ENCODE measurements at regions not wholly inside any gene's neighbourhood (a gene's known extent, or its start where the extent isn't known, plus 50 kb on each side); places are given as distances from the start of the nearest gene placed in this dataset.

DNA sequence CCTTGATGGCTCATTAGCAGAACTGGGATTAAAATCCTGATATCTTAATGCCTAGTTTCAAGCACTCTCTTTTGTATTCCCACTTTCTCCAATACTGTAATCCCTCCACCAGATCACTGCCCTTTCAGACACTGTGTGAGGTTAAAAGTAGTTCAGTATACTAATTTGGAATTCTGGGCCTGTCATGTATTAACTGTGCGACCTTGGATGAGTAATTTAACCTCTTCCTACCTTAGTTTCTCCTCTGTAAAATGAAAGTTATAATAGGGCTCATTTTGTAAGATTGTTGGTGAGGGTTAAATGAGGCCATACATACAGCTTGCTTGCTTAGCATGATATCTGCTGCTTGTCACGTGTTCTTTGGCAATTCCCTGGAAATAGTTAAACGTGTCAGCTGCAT, 207.3 kb upstream of the HS3ST1 start:
- no peak for DNase-seq (ENCODE audit: low read depth in 2 of 2)

- no peak for DNase-seq (ENCODE audit: low read depth in 2 of 2)
Measured at GRCh38 chr4:11635342-11635741, 206.6 kb upstream of the HS3ST1 start.

- DNase-seq (ENCODE audit: low read depth in 2 of 2), result no peak
Measured at GRCh38 chr4:11634283-11634682, 205.6 kb upstream of the HS3ST1 start.

DNA sequence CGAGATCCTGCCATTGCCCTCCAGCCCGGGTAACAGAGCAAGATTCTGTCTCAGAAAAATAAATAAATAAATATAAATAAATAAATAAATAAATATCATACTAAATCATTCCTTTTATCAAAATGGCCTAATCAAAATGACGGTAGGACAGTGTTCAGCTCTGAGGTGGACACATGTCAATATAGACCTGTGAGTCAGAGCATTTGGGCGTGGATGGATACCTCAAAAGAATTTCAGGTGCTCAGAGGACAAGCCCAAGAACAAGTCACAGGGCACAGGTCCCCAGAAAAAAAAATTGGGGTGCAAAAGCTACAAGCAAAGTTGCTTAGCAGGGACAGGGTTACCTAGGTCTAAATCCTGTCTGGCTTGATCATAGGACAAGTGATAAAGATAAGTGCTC, 204.7 kb upstream of the HS3ST1 start:
- no peak for DNase-seq (ENCODE audit: low read depth in 2 of 2)

- DNase-seq (ENCODE audit: low read depth in 2 of 2), result no peak
Measured at GRCh38 chr4:11632483-11632882, 203.8 kb upstream of the HS3ST1 start.

GRCh38 chr4:11632025-11632424, 203.3 kb upstream of the HS3ST1 start:
- DNase-seq (ENCODE audit: low read depth in 2 of 2), result no peak

DNA sequence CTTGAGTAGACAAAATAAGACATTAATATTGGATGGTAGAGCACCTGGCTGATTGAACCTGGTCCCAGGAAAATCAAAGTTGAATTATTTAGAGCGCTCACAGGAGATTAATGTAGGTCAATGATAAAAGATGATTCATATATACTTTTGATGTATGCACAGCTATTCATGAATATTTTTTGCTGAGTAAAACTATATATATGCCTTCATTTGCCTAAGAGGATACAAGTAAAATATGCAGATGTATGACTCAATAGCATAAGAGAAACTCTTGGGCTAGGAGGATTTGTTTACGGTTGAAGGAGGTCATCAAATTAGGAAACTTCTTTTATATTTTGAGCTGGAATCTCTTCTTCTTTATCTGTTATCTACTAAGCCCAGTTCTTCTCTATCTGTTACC, 202.7 kb upstream of the HS3ST1 start:
- DNase-seq (ENCODE audit: low read depth in 2 of 2), result no peak

DNA sequence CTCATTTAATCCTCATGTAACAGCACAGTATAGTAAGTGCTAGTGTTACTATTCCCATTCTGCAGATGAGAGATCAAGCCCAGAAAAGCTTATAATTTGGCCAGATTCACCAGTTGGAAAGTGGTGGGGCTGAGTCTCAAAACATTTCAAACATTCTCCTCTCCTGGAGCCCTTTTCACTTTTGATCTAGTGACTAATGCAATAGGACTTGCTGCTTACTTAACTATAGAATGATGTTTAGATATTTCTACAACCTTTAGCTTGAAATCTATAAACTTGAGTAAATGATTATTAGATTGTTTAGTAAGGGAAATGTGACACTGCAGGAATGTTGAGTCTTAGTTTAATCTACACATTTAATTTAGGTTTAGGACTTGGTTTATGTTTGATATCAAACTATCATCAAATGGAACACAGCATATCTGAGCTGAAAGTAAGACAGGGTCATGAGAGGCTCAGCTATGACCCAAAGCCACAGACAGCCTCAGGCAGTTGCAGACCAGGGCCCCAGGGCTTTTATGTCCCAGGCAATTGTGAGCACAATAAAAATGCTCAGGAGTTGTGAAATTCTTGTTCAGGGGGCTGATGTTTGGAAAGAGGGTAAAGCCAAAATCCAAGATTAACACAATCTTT, 199.5 kb upstream of the HS3ST1 start:
- DNase-seq (ENCODE audit: low read depth in 2 of 2), result no peak

DNA sequence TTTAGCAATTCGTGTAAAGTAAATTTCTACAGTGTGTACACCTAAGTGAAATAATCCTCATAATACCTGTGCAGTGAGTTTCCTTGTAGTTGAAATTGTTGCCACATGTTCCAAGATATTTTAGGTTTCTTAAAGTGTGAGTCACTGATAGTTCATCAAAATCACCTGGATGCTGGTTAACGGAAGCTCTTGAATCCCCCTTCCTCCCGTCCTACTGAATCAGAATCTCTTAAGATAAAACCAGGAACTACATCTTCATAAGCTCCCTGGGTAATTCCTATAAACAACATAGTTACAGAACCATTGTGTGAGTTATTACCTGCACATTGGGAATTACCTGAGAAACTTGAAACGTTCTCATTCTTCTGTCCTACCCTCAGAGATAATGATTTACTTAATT, 197.4 kb upstream of the HS3ST1 start:
- no peak for DNase-seq (ENCODE audit: low read depth in 2 of 2)

- no peak for DNase-seq (ENCODE audit: low read depth in 2 of 2)
Measured at GRCh38 chr4:11625211-11625610, 196.5 kb upstream of the HS3ST1 start.

DNA sequence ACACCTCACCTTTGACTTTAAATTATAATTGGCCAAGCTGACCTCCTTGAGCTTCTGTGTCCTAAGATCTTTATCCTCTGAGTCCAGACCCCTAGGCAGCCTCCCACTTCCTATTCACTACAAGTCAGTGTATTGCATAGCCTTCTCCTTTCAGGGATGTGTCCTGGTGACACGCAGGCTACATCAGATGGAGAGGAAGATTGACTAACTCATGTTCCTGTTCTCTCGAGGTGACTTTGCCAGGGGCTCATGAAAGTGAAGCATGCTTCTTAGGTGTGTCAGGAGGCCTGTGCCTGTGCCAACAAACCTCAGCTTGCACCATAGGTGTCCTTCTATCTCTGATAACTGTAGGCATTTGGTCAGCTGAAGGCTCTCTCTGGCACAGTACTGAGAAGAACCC, 195.7 kb upstream of the HS3ST1 start:
- DNase-seq (ENCODE audit: low read depth in 2 of 2), result no peak

GRCh38 chr4:11623726-11624037, 195.0 kb upstream of the HS3ST1 start:
- DNase-seq (ENCODE audit: low read depth in 2 of 2), result no peak

DNA sequence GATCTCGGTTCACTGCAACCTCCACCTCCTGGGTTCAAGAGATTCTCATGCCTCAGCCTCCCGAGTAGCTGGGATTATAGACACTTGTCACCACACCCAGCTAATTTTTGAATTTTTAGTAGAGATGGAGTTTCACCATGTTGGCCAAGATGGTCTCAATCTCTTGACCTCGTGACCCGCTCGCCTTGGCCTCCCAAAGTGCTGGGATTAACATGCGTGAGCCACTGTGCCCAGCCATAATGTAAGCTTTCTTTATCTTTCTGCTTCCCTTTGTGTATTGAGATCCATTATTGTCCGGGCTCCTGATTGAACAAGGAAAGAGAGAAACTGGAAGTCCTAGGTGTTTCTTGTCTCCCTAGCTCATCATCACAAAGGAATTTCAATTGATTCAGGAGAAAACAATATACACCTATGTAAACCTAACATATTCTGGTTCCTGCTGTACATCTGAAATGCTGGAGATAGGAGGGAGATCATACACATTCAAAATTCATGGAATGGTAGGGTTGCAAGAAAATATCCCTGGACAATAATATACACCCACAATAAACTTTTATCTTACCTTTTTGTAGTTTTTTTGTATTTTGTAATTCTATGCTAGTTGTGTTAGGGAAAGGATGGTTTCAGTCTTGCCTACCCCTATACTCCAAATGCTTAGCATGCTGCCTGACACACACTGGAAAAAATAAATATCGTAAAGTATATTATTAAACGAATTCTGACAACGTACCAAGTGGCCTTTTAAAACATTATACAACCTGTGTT, 194.4 kb upstream of the HS3ST1 start:
- DNase-seq (ENCODE audit: low read depth in 2 of 2), result no peak

DNA sequence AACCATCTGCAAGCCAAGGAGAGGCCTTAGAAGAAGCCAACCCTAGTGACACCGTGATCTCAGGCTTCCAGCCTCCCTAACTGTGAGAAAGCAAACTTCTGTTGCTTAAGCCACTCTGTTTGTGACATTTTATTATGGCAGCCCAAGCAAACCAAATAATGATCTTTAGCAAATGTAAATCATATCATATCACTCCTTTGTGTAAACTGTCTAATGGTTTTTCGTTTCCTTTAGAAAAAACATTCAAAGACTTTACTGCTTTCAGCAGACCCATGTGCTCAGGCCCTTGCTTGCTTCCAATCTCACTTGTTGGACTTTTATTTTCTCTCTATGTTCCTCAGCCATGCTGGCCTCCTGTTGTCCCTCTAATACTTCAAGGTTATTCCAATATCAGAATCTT, 192.2 kb upstream of the HS3ST1 start:
- no peak for DNase-seq (ENCODE audit: low read depth in 2 of 2)

DNA sequence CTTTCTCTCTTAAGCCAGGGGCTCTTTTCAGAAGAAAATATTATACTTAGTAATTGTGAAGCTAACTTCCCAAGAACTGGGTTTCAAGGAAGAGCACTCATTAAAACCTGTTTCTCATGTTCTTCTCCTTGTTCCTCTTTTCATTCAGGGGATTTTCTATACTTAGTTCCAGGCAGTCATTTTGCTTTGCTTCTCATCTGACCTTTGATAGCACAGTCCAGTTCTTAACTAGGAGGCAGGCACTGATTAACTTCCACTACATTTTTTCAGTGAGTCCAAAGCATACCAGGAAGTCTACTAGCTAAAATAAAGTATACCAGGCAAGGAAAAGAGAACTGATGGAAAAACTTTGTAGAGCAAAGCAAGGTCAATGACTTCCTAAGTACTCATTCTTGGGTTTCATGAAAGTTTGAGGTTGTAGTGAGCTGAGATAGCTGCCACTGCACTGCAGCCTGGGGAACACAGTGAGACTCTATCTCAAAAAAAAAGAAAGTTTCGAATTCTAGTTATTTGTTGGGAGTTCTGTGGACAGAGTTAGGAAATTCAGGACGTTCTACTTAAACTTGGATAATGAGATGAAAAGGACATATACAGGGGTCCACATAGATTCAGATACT, 190.1 kb upstream of the HS3ST1 start:
- DNase-seq (ENCODE audit: low read depth in 2 of 2), result no peak

DNA sequence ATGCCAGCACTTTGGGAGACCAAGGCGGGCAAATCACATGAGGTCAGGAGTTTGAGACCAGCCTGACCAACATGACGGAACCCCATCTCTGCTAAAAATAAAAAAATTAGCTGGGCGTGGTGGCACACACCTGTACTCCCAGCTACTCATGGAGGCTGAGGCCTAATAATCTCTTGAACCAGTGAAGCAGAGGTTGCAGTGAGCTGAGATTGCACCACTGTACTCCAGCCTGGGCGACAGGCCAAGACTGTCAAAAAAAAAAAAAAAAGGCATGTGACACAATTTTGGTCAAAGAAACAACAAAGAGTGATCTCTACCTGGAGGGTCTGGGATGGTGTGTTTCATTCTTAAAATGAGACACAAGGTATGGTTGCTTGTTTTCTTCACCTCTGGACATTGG, 188.2 kb upstream of the HS3ST1 start:
- no peak for DNase-seq (ENCODE audit: low read depth in 2 of 2)

DNA sequence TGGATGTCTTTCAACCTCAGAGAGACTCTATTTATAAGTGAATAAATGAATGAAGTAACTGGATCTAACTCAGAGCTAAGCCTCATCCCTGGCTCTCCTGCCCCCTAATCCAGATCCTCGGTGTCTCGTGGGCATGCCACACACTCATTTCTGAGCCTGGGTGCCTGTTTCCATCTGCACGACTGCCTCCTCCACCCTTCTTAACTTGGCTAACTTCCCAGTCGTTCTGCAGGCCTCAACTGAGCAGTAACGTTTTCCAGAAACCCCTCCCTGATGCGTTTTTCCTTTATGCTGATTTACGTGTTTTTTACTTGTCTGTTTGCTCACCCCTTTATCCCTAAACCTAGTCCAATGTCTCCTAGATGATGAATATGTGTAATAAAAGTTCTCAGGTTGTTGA, 186.9 kb upstream of the HS3ST1 start:
- no peak for DNase-seq (ENCODE audit: low read depth in 2 of 2)

DNA sequence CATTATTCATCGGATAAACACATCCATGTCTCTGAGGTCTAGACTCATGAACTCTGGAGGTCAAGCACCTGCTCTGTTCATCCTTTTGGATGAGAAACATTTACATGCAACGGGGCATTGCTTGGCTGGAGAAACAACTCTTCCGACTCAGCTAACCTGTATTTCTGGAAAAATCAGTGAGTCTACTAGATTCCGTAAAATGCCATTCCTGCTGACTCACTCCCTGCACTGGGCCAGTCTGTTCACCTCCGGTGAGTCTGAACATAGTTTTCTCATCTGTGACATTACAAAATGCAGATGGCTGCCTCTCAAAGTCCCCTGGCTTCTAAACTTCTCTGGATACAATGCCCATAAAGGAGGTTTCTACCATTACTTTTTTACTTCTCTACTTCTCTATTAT, 185.7 kb upstream of the HS3ST1 start:
- DNase-seq (ENCODE audit: low read depth in 2 of 2), result no peak

GRCh38 chr4:11611868-11612267, 183.2 kb upstream of the HS3ST1 start:
- no peak for DNase-seq (ENCODE audit: low read depth in 2 of 2)

- DNase-seq (ENCODE audit: low read depth in 2 of 2), result no peak
Measured at GRCh38 chr4:11609751-11610150, 181.1 kb upstream of the HS3ST1 start.

GRCh38 chr4:11608992-11609391, 180.3 kb upstream of the HS3ST1 start:
- DNase-seq (ENCODE audit: low read depth in 2 of 2), result no peak

DNA sequence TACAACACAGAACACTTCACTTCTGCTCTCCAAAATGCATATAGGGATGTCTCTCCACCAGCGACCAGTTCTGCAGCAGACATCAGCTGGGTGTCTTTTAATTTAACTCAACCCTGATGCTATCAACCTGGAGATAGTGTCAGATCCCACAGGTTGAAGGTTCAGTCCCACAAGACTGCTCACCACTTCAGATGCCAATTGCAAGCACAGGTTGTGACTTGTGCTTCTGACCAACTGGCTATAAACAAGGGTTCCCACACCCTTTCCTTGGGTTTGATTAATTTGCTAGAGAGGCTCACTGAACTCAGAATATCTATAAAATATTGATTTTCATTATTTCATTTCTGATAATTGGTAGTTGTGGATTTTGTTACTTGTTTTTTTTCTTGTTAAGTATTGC, 177.4 kb upstream of the HS3ST1 start:
- DNase-seq (ENCODE audit: low read depth in 2 of 2), result no peak

DNA sequence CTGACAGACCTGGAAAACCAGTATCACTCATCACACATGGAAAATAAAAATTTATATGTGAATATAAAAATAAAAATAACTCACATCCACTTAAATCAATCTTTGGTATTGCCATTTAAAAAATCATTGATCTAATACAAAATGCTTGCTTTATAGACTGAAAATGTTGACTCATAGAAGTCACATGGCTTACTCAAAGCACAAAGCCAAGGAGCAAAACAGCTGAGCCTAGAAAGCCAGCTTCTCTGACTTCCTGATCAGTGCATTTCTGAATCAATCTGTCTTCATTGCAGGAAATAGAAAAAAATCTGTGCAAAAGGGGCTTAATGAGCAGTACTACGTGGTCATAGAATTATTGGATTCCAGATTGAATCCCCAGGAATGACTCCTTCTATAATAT, 176.9 kb upstream of the HS3ST1 start:
- DNase-seq (ENCODE audit: low read depth in 2 of 2), result no peak

DNA sequence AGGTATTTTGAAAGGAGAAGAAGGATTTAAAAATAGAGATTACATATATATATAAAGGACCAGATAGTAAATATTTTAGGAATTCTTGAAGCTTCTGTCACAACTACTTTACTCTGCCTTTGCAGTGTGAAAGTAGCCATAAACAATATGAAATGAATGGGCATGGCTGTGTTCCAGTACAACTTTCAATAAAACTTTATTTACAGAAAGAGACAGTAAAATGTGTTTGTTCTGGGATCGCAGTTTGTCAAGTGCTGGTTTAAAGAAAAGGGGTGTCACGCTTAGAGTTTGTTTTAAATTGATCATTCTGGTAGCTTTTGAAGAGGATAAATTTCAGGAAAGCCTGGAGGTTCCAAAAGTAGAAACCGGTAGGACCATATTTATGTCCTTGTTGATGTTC, 176.1 kb upstream of the HS3ST1 start:
- DNase-seq (ENCODE audit: low read depth in 2 of 2), result no peak
